GM12875 (cell line): ENCODE measurements at regions not wholly inside any gene's neighbourhood (a gene's known extent, or its start where the extent isn't known, plus 50 kb on each side); places are given as distances from the start of the nearest gene placed in this dataset.
"Not testable (repeated sequence)": the region's sequence is repeated elsewhere in the genome, so short reads cannot be mapped to it uniquely, and the experiment has no call there.

Source experiments
- H3K4me3 ChIP-seq: one replicate; pipeline ENCODE4 v1.5.1; 2011; ENCODE audit warnings: low read depth, low read length, control low read depth
- CTCF ChIP-seq: IDR thresholded peaks from 2 replicates; pipeline ENCODE4 v1.5.1; 2011; ENCODE audit warnings: low read depth, mild to moderate bottlenecking, control low read depth, inconsistent platforms, low read length, moderate library complexity, borderline replicate concordance; ENCODE audit not compliant: insufficient read depth

- H3K4me3 ChIP-seq: no peak overlapping the region
- TF ChIP-seq CTCF: no peak
Observed at GRCh38 chr10:29772403-29772802, 137.6 kb upstream of the SVIL start.

GRCh38 chr10:29771376-29771775 is 136.6 kb upstream of the SVIL start:
- no peak for TF ChIP-seq CTCF
- no peak overlapping the region for H3K4me3 ChIP-seq

GRCh38 chr10:29769277-29769676 is 134.5 kb upstream of the SVIL start:
- not testable (repeated sequence) for H3K4me3 ChIP-seq

- H3K4me3 ChIP-seq: no peak overlapping the region
- TF ChIP-seq CTCF: no peak
Observed at GRCh38 chr10:29767968-29768367, 133.2 kb upstream of the SVIL start.

- H3K4me3 ChIP-seq: no peak overlapping the region
- no peak for TF ChIP-seq CTCF
Observed at GRCh38 chr10:29766753-29767152, 132.0 kb upstream of the SVIL start.

GRCh38 chr10:29765330-29765729 is 130.6 kb upstream of the SVIL start:
- TF ChIP-seq CTCF: no peak
- H3K4me3 ChIP-seq: no peak overlapping the region

GRCh38 chr10:29763396-29763795 is 128.6 kb upstream of the SVIL start:
- no peak for TF ChIP-seq CTCF

GRCh38 chr10:29761916-29762315 is 127.1 kb upstream of the SVIL start:
- no peak for TF ChIP-seq CTCF
- H3K4me3 ChIP-seq: no peak overlapping the region

More at GRCh38 chr10:29763396-29763795, 128.6 kb upstream of the SVIL start:
- no peak overlapping the region for H3K4me3 ChIP-seq
